ENCODE measurements at regions not wholly inside any gene's neighbourhood (a gene's known extent, or its start where the extent isn't known, plus 50 kb on each side); places are given as distances from the start of the nearest gene placed in this dataset.
"Not testable (repeated sequence)": the region's sequence is repeated elsewhere in the genome, so short reads cannot be mapped to it uniquely, and the experiment has no call there.

DNA sequence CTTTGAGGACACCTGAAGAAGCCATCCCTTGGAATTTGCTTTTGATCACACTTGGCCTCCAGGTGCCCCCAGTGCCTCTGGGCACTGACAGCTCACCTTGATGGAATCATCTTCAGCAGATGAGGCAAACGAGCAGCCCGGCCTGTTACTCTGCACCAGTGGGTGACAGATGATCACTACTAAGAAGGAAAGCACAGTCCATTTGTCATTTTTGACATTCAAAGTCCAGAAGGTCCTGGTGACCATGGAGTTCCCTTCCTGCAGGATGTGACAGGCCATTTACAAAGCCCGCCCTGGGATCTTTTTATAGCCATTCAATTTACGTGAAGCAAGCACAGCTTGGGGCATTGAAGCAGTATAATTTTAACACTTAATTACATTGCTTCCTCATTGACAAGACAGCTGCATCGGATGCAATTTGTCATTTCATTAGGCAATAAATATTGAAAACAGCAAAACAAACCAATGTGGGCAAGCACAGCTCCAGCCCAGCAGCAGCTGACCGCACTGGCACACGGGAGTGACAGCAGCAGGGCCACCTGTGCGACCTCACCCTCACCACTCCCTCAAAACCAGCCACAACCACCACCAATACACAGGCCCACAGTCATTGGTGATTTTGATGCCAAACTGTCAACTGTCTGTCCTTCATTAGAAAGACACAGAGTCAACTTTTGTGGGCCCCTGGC is 76.0 kb upstream of the SLC66A3 start:
- intact Hi-C loops (cut with micrococcal nuclease; ENCODE audit: unreplicated experiment), result no loop called here
- BruUV-seq (replicated peaks), result no TSS peak
- POLR2A ChIA-PET (ENCODE audit: low non-redundant PET), result no interaction called here

DNA sequence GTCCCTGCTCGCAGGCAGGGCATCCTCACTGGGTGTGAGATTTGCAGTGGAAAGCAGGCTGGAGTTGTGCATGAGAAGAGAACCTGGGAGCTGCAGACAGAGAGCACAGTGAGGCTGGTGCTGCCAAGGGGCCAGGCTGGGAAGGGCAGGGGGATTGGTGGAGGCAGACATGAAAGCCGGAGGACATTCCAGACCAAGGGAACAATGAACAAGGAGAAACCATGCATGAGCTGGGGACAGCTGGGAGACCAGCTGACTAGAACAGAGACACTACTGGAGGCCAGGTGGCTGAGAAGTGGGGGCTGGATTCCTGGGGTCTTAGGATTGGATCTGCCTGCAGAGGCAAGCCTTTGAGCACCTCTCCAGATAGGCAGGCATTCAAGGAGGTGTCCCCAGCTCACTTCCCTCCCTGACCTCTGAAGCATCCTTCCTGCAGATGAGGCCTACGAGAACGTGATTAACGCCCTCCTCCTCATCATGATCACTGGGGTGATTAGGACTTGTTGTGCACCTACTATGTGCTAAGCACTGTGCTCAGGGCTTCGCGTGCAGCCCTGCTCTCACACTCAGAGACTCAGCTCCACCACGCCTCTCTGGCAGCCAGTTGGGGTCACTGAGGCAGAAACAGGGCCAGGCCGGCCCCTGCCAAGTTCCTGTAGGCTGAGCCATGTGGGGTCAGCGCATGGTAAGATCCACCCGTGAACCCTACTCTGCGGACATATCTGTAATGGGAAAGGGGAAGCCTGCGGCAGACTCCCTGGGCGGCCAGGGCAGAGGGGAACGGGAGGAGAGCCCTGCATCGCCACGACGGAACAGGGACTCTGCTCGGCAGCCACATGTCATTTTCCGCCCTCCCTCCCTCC is 74.8 kb upstream of the SLC66A3 start:
- Histone ChIP-seq H3K9me3 (ENCODE audit: low read depth, low read length, poor library complexity, severe bottlenecking) (no peaks in the 10 kb centered on the region), H3K27me3 (replicated peaks; ENCODE audit: insufficient read depth, low read depth, low read length, poor library complexity) (no peaks in the 10 kb centered on the region), H3K4me1 (ENCODE audit: insufficient read depth, low read length, poor library complexity, severe bottlenecking) (no peaks in the 10 kb centered on the region), H3K36me3 (ENCODE audit: insufficient read depth, low read length, poor library complexity, severe bottlenecking) (no peaks in the 10 kb centered on the region), H3K27ac (ENCODE audit: low read depth, low read length, poor library complexity, severe bottlenecking) (no peak overlapping the region), H3K4me3 (ENCODE audit: low read depth, low read length, poor library complexity, severe bottlenecking) (no peak overlapping the region)
- TF ChIP-seq EZH2 (IDR thresholded peaks at IDR 0.05; ENCODE audit: borderline replicate concordance, low read depth, low read length, poor library complexity, severe bottlenecking), result no peak
- TF ChIP-seq, protein P1, sequence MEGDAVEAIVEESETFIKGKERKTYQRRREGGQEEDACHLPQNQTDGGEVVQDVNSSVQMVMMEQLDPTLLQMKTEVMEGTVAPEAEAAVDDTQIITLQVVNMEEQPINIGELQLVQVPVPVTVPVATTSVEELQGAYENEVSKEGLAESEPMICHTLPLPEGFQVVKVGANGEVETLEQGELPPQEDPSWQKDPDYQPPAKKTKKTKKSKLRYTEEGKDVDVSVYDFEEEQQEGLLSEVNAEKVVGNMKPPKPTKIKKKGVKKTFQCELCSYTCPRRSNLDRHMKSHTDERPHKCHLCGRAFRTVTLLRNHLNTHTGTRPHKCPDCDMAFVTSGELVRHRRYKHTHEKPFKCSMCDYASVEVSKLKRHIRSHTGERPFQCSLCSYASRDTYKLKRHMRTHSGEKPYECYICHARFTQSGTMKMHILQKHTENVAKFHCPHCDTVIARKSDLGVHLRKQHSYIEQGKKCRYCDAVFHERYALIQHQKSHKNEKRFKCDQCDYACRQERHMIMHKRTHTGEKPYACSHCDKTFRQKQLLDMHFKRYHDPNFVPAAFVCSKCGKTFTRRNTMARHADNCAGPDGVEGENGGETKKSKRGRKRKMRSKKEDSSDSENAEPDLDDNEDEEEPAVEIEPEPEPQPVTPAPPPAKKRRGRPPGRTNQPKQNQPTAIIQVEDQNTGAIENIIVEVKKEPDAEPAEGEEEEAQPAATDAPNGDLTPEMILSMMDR (conservative IDR thresholded peaks at IDR 0.05; ENCODE audit: low read depth, low read length), result no peak
- no peak for DNase-seq (ENCODE audit: low spot score)
- POLR2A ChIA-PET (ENCODE audit: low non-redundant PET), result no interaction called here
- intact Hi-C loops (cut with micrococcal nuclease; ENCODE audit: unreplicated experiment), result no loop called here
- BruUV-seq (replicated peaks), result no TSS peak
- CTCF ChIA-PET, result no interaction called here

More for the DNA sequence above, 76.0 kb upstream of the SLC66A3 start:
- no peaks in the 10 kb centered on the region for H3K27me3 ChIP-seq (replicated peaks; ENCODE audit: insufficient read depth, low read depth, low read length, poor library complexity)
- DNase-seq (ENCODE audit: low spot score), result no peak
- no peaks in the 10 kb centered on the region for H3K36me3 ChIP-seq (ENCODE audit: insufficient read depth, low read length, poor library complexity, severe bottlenecking)
- H3K4me3 ChIP-seq (ENCODE audit: low read depth, low read length, poor library complexity, severe bottlenecking), result no peak overlapping the region
- H3K4me1 ChIP-seq (ENCODE audit: insufficient read depth, low read length, poor library complexity, severe bottlenecking), result no peaks in the 10 kb centered on the region
- CTCF ChIA-PET, result no interaction called here
- no peaks in the 10 kb centered on the region for H3K9me3 ChIP-seq (ENCODE audit: low read depth, low read length, poor library complexity, severe bottlenecking)
- no peak overlapping the region for H3K27ac ChIP-seq (ENCODE audit: low read depth, low read length, poor library complexity, severe bottlenecking)
- TF ChIP-seq EZH2 (IDR thresholded peaks at IDR 0.05; ENCODE audit: borderline replicate concordance, low read depth, low read length, poor library complexity, severe bottlenecking), result no peak
- TF ChIP-seq, protein P1 (conservative IDR thresholded peaks at IDR 0.05; ENCODE audit: low read depth, low read length), result no peak

DNA sequence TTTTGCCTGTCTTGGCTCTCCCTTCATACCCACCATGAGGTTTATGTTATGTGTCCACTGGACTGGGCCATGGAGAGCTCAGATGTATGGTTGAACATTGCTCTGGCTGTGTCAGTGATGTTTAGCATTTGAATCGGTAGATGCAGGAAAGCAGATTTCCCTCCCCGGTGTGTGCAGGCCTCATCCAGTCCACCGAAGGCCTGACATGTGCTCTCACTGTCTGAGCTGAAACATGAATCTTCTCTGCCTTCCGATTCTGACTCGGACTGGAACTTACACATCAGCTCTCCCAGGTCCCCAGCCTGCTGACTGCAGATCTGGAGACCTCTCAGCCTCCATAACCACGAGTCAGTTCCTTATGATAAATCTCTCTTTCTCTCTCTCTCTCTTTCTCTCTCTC is 72.4 kb upstream of the SLC66A3 start:
- no peaks in the 10 kb centered on the region for H3K4me1 ChIP-seq (ENCODE audit: insufficient read depth, low read length, poor library complexity, severe bottlenecking)
- CTCF ChIA-PET, result no interaction called here
- BruUV-seq (replicated peaks), result no TSS peak
- TF ChIP-seq, protein P1 (conservative IDR thresholded peaks at IDR 0.05; ENCODE audit: low read depth, low read length), result no peak
- no peak for TF ChIP-seq EZH2 (IDR thresholded peaks at IDR 0.05; ENCODE audit: borderline replicate concordance, low read depth, low read length, poor library complexity, severe bottlenecking)
- no peaks in the 10 kb centered on the region for H3K36me3 ChIP-seq (ENCODE audit: insufficient read depth, low read length, poor library complexity, severe bottlenecking)
- DNase-seq (ENCODE audit: low spot score), result no peak
- no peaks in the 10 kb centered on the region for H3K27me3 ChIP-seq (replicated peaks; ENCODE audit: insufficient read depth, low read depth, low read length, poor library complexity)
- POLR2A ChIA-PET (ENCODE audit: low non-redundant PET), result no interaction called here
- H3K4me3 ChIP-seq (ENCODE audit: low read depth, low read length, poor library complexity, severe bottlenecking), result no peak overlapping the region
- no peak overlapping the region for H3K27ac ChIP-seq (ENCODE audit: low read depth, low read length, poor library complexity, severe bottlenecking)
- intact Hi-C loops (cut with micrococcal nuclease; ENCODE audit: unreplicated experiment), result no loop called here
- H3K9me3 ChIP-seq (ENCODE audit: low read depth, low read length, poor library complexity, severe bottlenecking), result no peaks in the 10 kb centered on the region

DNA sequence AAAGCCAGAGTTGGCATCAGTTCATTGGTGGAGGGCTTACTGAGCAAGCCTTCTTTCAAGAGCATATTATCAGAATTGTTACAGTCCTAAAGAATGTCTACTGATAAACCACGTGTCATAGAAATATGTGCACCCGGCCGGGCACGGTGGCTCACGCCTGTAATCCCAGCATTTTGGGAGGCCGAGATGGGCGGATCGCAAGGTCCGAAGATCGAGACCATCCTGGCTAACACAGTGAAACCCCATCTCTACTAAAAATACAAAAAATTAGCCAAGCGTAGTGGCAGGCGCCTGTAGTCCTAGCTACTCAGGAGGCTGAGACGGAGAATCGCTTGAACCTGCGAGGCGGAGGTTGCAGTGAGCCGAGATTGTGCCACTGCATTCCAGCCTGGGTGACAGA is 66.4 kb upstream of the SLC66A3 start:
- H3K36me3 ChIP-seq (ENCODE audit: insufficient read depth, low read length, poor library complexity, severe bottlenecking); H3K4me3 ChIP-seq (ENCODE audit: low read depth, low read length, poor library complexity, severe bottlenecking); CTCF ChIA-PET; intact Hi-C loops (cut with micrococcal nuclease; ENCODE audit: unreplicated experiment); H3K27me3 ChIP-seq (replicated peaks; ENCODE audit: insufficient read depth, low read depth, low read length, poor library complexity); POLR2A ChIA-PET (ENCODE audit: low non-redundant PET); DNase-seq (ENCODE audit: low spot score); BruUV-seq (replicated peaks); H3K27ac ChIP-seq (ENCODE audit: low read depth, low read length, poor library complexity, severe bottlenecking); H3K9me3 ChIP-seq (ENCODE audit: low read depth, low read length, poor library complexity, severe bottlenecking); H3K4me1 ChIP-seq (ENCODE audit: insufficient read depth, low read length, poor library complexity, severe bottlenecking): not testable (repeated sequence)
